WERI-Rb-1 (cell line): ENCODE measurements at regions not wholly inside any gene's neighbourhood (a gene's known extent, or its start where the extent isn't known, plus 50 kb on each side); places are given as distances from the start of the nearest gene placed in this dataset.

ENCODE experiments used
- DNase-seq: peaks from one replicate; pipeline ENCODE4 v3.0.0-alpha.2; 2020
- H3K27ac ChIP-seq: fragments of 250-450 bp; sonication (Bioruptor Pico); 2 replicates; pipeline ENCODE4 v1.5.1; 2020; ENCODE audit warnings: mild to moderate bottlenecking, moderate library complexity
- H3K27me3 ChIP-seq: fragments of 250-450 bp; sonication (Bioruptor Pico); 2 replicates; pipeline ENCODE4 v1.5.1; 2021; ENCODE audit warnings: mild to moderate bottlenecking, low read depth, moderate library complexity; ENCODE audit not compliant: insufficient read depth, severe bottlenecking
- H3K36me3 ChIP-seq: fragments of 250-450 bp; sonication (Bioruptor Pico); 2 replicates; pipeline ENCODE4 v1.5.1; 2020; ENCODE audit warnings: mild to moderate bottlenecking, moderate library complexity
- H3K4me3 ChIP-seq: 2 replicates; pipeline ENCODE4 v1.5.1; 2011; ENCODE audit warnings: low read depth, mild to moderate bottlenecking, control low read depth, low read length
- H3K9me3 ChIP-seq: fragments of 250-450 bp; sonication (Bioruptor Pico); 2 replicates; pipeline ENCODE4 v1.5.1; 2021; ENCODE audit warnings: mild to moderate bottlenecking, moderate library complexity; ENCODE audit not compliant: severe bottlenecking
- TF ChIP-seq, protein P1 (sequence below): IDR thresholded peaks from 2 replicates; pipeline ENCODE4 v1.5.1; 2011; ENCODE audit warnings: low read depth, mild to moderate bottlenecking, control low read depth, inconsistent platforms, low read length

DNA sequence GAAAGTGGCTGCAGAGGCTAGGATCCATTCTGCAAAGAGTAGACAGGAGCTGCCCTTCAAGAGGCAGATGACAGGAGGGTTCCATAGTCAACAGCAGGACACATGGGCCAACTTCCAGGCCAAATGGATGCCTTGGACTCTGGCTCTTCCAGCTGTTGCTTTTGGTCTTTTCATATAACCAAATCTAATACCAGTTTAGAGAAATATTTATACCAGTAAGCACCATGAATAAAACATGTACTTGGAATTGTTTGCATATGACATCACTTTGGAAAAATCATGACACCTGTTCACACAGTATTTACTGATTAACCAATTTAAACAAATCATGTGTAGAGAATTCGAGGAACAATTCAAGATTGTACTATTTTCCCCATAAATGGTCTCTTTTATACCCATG, 481.3 kb downstream of the DMRT2 start:
- H3K27ac ChIP-seq: no peak overlapping the region
- TF ChIP-seq, protein P1, sequence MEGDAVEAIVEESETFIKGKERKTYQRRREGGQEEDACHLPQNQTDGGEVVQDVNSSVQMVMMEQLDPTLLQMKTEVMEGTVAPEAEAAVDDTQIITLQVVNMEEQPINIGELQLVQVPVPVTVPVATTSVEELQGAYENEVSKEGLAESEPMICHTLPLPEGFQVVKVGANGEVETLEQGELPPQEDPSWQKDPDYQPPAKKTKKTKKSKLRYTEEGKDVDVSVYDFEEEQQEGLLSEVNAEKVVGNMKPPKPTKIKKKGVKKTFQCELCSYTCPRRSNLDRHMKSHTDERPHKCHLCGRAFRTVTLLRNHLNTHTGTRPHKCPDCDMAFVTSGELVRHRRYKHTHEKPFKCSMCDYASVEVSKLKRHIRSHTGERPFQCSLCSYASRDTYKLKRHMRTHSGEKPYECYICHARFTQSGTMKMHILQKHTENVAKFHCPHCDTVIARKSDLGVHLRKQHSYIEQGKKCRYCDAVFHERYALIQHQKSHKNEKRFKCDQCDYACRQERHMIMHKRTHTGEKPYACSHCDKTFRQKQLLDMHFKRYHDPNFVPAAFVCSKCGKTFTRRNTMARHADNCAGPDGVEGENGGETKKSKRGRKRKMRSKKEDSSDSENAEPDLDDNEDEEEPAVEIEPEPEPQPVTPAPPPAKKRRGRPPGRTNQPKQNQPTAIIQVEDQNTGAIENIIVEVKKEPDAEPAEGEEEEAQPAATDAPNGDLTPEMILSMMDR: no peak

DNA sequence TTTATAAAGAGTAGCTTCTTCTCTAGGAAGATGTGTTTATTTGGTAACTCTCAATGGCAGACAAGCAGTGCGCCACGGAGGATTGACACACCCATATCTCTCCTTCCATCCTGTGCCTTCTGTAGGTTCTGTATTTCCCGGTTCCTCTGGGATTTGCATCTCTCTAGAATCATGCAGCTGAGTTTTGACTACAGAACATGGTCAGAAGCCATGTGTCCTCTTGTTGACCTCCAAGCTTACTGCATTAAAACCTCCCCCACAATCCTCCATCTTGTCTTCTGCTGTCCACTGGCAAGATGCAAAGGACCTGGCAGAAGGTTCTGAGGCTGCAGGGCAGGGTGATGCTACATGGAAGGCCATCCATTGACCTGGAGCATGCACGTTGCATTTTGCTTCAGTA, 482.0 kb downstream of the DMRT2 start:
- peaks cover 40% of the 10 kb centered on the region for H3K27me3 ChIP-seq
- no peaks in the 10 kb centered on the region for H3K36me3 ChIP-seq
- no peak for DNase-seq
- TF ChIP-seq, protein P1: no peak
- H3K9me3 ChIP-seq: no peaks in the 10 kb centered on the region
- H3K4me3 ChIP-seq: no peak overlapping the region
- no peak overlapping the region for H3K27ac ChIP-seq

More for the DNA sequence above, 481.3 kb downstream of the DMRT2 start:
- Histone ChIP-seq H3K36me3 (no peaks in the 10 kb centered on the region), H3K4me3 (no peak overlapping the region), H3K27me3 (peaks cover 45% of the 10 kb centered on the region), H3K9me3 (no peaks in the 10 kb centered on the region)
- DNase-seq: no peak

DNA sequence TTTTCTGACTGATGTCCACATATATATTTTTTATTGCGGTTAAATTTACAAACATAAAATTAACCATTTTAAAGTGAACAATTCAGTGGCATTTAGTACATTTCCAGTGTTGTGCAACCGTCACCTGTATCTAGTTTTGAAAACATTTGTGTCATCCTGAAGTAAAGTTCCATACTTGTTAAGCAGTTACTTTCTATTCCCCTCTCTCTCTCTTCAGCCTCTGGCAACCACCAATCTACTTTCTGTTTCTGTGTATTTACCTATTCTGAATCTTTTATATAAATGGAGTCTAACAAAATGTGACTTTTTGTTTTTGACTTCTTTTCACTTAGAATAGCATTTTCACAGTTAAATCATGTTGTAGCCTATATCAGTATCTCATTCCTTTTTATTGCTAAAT, 480.1 kb upstream of the SMARCA2 start:
- Histone ChIP-seq H3K4me3 (no peak overlapping the region), H3K27ac (no peak overlapping the region), H3K27me3 (peaks cover 41% of the 10 kb centered on the region), H3K36me3 (no peaks in the 10 kb centered on the region), H3K9me3 (no peaks in the 10 kb centered on the region)
- TF ChIP-seq, protein P1: no peak
- no peak for DNase-seq

DNA sequence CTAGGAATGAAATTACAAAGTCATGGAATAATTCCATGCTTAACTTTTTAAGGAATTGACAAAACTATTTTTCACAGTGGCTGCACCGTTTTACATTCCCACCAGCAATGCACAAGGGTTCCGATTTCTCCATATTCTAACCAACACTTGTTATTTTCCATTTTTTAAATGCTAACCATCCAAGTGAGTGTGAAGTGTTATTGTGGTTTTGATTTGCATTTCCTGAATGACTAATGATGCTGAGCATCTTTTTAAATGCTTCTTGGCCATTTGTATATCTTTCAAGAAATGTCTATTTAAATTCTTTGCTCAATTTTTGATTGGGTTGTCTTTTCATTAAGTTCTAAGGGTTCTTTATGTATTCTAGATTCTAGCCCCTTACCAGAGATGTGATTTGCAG, 479.5 kb upstream of the SMARCA2 start:
- Histone ChIP-seq H3K27ac (no peak overlapping the region), H3K27me3 (peaks cover 41% of the 10 kb centered on the region), H3K4me3 (no peak overlapping the region), H3K36me3 (no peaks in the 10 kb centered on the region), H3K9me3 (no peaks in the 10 kb centered on the region)
- TF ChIP-seq, protein P1: no peak
- no peak for DNase-seq

DNA sequence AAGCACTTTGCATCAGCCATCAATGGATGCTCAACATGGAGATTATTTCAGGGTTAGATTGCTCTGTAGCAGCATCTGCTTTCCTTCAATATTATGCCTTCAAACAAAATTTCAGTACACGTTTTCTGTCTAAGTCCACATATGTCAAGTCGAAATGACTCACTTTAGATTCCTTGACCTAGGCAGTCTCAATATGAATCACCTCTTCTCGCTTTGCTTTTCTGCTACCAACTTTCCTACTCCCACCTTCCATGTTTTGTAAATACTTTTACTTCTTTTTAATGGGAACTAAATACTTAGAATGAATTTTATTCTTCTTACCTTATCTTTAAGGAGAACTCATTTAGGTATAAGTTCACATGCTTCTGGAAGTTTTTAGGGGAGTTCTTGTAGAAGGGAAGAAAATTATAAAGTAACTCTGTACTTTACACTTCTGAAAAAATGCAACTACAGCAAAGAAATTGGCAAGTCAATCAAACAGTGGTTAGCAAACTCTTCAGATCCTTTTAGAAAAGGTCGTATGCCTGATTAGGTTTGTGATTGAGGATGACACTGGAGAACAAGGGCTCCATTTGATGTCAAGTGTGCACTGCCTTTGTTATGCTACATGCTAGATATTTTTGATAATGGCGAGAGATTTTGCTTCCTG, 478.5 kb upstream of the SMARCA2 start:
- Histone ChIP-seq H3K27ac (no peak overlapping the region), H3K36me3 (no peaks in the 10 kb centered on the region), H3K27me3 (peaks cover 48% of the 10 kb centered on the region), H3K4me3 (no peak overlapping the region), H3K9me3 (no peaks in the 10 kb centered on the region)
- TF ChIP-seq, protein P1: no peak
- no peak for DNase-seq

DNA sequence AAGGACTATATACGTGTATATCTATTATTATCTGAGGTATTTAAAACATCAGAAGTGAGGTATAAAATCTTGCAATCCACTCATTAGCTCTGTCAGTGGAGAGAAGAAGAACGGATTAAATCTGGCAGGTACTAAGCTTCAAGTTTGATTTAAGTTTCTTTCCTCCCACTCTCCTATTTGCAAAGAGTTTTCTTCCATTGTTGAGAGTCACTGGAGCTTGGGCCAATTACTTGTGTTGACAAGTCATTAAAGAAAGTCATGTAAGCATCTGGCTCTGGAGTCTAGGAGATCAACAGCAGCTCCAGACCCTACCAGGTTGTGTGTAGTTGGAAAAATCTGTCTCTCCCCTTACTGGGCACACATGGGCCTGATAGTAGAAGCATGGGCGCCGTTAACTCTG, 476.8 kb upstream of the SMARCA2 start:
- no peaks in the 10 kb centered on the region for H3K9me3 ChIP-seq
- TF ChIP-seq, protein P1: no peak
- no peaks in the 10 kb centered on the region for H3K36me3 ChIP-seq
- no peak overlapping the region for H3K4me3 ChIP-seq
- no peak overlapping the region for H3K27ac ChIP-seq
- peaks cover 53% of the 10 kb centered on the region for H3K27me3 ChIP-seq
- DNase-seq: no peak
